Stimulated activated CD4-positive, alpha-beta T cell treated with anti-CD3 and anti-CD28 coated beads, Interleukin-1b, Interleukin-23, amount 100 ng/mL, for 4 hours (primary cell): ENCODE measurements at regions not wholly inside any gene's neighbourhood (a gene's known extent, or its start where the extent isn't known, plus 50 kb on each side); places are given as distances from the start of the nearest gene placed in this dataset.

Source experiments
- DNase-seq, 2 donors: peaks; one replicate each; pipeline ENCODE4 v3.0.0-alpha.2; 2020; ENCODE audit warnings: low read depth in 2 of 2

DNA sequence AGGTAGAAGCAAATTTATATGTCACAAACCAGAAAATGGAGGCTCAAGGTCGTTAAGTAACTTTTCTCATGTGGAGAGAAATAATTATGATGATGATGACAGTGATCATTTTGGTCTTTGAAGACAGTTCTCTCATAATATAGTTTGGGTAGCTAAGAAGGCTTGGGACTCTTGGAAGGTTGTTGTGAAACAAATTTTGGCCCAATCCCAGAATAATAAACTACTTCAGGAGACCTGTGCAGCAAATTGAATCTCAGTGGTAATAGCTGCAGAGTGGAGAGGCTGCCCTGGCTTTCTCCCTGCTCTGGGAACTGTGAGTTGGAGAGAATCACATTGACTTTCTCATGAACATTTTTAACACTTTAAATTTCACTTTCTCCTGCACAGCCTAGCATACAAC is 217.2 kb upstream of the BOD1L1 start:
- DNase-seq, result no peak

DNA sequence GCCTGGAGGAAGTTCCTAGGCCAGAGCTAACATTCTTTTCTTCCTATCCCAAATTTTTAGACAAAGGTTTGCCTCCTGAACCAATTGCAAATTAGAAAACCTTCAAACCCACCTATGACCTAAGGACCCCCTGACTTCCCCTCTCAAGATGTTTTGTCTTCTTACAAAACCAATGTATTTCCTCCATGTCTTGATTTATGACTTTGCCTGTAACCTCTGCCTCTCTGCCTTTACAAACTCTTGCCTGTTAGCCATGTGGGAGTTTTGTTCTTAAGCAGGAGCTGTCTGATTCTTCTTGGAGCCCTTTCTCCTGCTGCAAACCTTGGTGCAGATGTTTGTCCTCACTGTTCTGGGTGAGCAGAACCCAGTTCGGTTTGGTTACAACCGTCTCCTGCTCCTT is 222.3 kb upstream of the BOD1L1 start:
- DNase-seq, result no peak

DNA sequence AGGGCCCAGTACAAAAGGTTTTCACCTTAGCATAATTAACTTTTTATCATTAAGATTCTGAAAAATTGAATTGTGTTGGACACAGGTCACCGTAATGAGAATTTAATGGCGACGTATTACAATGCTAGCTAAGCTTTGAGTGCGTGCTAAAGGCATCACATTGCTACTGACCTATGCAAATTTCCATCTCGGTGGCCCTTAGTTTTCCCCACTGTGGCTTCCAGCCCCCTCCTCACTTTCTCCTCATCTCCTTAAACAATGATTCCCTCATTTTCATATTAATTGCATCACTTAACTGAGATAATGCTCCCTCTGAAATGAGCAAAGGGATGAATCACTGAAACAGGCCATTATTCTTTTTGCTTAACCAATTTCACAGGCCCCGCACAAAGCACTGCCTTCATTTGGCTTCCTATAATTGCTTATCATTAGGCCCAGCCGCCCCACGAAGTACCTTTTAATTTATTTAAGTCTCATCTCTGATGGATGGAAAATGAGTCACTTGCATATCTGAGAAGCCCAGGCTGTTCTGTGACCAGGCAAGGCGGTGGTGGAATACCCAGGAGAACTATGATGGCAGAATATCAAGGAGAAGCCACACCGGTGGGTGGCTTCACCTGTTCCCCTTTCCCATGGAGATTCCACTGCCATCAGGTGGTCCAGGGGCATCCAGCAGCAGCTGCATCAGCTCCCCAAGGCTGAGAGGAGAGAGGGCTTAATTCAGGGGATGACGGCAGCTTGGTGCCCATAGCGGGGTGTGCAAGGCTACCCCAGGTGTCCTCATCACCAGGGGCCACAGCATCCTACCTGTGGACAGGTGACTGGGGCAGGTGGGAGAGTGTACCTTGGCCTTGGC is 223.8 kb upstream of the BOD1L1 start:
- DNase-seq, result no peak

DNA sequence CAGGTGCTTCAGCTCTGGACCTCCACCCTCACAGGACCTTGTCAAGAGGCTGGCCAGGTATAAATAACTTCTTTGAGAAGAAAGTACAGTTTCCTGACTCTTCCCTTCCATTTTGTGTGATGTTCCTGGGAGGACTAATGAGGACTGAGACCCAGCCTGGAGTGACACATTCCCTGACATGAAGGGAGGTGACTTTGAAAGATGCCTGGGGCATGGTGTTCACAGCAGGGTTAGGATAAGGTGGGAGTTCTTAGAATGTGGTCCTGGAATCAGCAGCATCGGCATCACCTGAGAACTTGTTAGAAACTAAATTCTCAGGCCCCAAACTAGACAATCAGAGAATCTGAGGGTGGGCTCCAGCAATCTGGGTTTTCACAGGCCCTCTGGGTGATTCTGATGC is 224.9 kb upstream of the BOD1L1 start:
- DNase-seq, result no peak

DNA sequence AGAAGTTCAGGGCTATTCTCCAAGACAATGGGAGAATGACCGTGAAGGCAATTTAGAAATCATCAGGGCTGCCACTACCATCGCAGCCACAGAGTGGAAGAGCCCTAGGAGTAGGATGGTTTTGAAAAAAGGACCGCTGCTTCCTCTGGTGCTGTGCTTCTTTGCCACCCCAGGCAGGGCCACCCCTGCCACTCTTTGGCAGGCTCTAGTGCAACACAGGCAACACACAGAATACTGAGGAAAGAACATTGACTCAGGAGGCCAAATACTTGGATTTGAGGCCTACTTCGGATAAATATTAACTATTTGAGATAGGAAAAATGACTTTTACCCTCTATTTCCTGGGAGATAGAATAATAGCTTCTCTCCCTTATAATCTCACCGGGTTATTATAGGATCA is 228.9 kb upstream of the BOD1L1 start:
- DNase-seq, result no peak

DNA sequence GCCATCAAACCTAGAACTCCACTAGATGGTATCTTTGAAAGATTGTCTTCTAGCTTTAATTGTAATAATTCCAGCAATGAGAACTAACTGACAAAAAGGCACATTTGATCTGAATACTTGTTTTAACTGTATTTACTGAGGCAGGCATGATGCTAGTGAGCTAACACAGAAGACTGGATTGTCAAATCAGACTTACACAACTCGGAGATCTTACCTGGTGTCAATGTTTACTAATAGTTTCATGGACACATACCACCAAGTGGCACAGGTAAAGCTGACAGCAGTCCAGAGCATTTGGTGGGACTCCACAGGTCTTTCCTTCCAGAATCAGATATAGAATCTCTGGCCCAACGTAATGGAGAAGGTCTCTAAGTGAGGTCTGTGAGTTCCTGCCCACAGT is 229.9 kb upstream of the BOD1L1 start:
- no peak for DNase-seq

DNA sequence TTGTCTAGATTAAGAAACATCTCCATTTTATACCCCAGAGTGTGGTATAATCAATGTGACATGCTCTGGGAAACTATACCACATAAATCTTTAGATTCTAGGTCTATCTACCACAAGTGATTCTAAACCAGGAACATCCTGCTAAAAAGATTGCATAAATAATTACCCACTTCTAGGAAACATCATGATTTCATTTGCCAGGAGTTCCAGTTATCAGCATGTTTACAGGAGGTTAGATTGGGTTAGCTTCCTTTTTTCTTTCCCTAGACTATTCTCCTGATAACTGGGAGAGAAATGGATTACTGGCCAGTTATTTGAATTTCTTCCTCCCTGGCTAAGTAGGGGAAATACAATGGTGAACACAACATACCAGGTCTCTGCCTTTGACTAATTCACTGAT is 230.3 kb upstream of the BOD1L1 start:
- no peak for DNase-seq

DNA sequence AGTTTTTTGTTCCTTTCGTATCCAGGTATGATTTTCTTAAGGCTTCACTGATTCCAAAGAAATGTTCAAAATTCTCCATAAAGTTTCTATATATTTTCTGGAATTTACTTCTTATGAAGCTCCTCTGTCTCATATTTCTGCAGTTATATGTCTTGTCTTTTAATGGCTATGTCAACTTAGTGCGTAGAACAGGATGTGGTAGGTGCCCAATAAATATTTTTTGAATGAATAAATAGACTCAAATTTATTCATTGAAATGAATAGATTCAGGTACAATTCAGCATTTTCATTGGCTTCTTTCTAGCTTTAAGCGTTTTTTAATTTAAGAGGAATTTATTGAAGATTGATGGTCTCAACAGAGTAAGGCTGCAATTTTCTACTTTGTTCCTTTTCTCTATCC is 231.9 kb upstream of the BOD1L1 start:
- DNase-seq, result no peak

DNA sequence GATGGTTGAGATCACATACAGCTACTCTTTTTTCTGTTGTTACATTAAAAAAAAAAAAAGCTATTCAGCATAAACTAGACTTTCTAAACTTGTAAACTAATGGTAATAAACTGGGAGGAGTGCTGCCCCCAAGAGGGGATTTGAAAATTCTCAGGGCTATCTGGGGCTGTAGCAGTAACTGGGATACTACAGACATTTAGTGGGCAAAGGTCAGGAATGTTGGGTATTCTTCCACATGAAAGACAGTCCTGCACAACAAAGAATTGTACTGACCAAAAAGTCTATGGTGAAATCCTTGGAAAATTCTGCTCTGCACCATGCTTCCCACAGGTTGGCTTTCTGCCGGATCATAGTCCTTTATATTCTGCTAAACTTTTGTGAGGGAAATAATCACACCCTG is 232.6 kb upstream of the BOD1L1 start:
- no peak for DNase-seq

DNA sequence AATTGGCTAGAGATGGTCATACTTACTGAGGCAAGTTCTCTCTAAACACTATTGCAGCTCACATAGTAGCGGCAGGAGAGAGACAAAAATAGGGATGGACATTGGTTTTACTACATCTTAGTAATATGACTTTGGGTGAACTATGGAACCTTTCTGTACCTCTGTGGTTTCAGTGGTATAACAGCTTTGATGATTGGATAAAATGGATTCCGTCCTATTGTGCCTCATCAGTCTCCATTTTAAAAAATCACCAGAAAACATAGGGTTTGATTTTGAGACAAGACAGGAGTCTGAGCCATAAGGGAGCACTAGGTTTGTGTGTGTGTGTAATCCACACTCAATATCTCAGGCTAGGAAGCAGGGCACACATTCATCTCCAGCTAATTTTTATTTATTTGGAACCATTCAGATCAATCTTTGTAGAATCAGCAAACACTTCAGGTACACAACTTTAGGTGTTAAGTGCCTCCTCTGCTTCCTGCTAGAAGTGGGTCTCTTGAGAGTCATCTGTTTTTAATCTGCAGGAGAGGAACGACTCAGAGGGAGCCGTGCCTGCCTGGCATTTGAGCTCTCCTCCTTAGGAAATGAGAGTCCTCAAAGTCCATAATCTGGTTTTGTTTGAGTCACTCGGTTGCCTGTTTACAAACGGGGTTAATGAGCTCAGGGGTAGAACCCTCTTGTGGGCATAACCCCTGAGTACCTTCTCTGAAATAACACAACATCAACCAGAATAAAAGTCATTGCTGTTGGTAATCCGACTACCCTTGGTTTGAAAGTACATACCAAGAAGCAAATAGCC is 238.5 kb upstream of the BOD1L1 start:
- no peak for DNase-seq

DNA sequence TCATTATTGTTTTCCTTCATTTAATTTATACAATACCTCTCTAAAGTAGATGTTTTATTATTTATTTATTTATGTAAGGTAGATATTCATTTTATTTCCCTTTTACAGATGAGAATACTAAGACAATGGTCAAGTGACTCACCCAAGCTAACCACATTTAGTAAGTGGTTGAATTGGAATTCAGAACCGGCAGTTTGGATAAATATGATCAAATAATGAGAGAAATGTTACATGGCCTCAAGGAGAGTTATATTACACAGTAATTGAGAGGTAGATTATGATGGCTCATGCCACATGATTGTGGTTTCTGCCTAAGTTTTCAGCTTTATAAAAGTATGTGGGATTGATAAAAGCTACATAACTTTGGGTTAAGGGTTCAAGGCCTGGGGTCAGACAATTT is 239.4 kb upstream of the BOD1L1 start:
- no peak for DNase-seq

DNA sequence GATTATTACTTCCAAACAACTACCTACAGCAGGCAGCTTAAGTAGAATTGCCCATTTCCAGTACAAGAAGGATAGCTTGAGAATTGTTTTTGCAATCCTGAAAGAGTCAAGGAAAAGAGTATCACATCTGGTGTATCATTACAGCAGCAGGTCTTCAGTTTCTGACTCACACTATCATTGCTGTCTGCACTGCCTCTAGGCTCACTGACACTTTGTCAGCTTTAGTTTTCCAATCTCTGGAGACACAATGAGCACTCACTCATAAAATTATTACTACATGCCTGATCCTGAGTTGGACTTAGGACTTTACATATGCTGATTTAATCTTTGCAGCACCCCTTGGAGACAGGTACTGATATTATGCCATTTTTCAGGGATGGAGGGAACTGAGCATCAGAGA is 244.6 kb upstream of the BOD1L1 start:
- no peak for DNase-seq

DNA sequence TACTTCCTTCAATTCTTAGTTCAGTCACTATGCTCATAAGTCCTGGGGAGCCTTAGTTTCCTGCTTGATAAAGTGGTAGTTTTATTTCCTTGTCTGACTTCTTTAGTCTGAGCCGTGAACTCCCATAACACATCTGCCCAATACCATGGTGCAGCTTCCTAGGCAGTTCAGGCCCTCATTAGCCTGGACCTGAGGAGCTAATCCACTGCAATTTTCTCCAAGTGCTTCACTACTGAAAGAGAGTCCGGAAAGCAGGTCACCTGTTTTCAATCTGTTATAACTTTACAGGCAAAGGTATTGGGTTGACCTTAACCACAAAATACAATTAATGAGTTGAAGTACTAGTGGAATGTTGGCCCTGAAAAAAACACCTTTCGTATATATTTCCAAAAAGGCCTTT is 245.4 kb upstream of the BOD1L1 start:
- DNase-seq, result no peak

DNA sequence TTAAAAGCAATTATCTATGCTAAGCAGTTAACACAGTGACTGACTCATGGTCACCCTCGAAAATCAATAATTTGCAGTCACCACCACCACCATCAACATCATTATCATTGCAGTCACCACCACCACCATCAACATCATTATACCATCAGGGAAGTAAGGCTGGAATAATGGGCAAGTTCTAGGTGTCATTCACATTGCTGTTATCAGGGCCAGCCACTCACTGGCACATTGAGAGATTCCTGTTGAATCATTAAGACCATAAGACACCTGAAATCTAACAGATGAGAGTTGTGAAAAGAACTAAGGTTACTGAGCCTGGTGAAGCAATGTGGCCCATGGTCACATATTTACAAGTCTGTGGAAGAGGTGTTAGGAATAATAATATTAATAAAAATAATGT is 247.7 kb upstream of the BOD1L1 start:
- no peak for DNase-seq

DNA sequence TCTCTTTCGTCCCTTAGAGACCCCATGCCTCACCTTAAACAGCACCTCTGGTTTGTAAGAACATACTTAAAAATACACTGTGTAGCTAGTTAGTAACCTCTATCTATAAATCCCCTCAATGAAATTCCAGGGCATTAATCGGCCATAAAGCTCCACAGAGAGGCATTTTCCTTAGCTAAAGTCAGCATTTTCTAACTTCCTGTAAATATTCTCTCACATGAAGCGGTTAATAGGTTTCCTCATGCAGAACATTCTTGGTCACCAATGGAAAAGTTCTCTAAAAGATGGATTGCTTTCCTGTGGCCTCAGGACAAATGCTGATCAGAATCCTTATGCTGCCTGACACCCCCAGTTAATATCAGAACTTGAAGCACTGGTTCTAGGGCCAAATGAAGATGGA is 248.6 kb upstream of the BOD1L1 start:
- no peak for DNase-seq

DNA sequence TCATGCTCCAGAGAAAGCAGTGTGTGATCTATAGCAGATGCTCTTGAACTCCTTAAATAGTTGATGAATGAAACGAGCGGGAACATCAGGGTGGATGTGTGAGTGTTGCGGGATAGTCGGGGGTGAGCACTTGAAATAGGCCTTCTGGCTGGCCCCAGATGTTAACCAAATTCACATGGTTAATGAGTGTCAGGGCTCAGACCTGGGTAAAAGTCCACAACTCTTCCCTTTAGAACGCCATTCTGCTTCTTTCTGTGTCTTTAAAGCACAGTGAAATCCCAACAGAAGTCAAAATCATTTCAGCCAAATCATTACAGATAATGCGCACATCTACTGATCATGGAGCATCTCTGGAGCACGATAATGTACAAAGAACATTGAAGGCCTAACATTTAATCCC is 249.4 kb upstream of the BOD1L1 start:
- no peak for DNase-seq

DNA sequence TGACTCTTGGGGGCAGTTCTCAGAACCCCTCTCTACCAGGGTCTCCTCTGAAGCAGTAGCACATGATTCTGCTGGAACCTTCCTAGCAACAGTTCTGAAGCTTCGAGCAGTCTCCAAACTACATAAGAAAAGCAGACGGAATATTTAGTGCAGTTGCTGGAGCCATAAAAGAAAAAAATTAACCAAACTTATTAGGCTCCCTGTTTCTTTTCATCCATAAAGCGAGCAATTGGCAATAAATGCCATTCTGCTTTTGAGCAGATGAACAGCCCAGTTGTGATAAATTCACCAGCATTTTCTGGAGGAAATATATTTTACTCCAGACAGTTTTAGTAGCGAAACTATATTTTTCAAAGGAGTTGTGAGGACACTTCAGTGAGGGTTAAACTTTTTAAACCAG is 250.1 kb upstream of the BOD1L1 start:
- no peak for DNase-seq

DNA sequence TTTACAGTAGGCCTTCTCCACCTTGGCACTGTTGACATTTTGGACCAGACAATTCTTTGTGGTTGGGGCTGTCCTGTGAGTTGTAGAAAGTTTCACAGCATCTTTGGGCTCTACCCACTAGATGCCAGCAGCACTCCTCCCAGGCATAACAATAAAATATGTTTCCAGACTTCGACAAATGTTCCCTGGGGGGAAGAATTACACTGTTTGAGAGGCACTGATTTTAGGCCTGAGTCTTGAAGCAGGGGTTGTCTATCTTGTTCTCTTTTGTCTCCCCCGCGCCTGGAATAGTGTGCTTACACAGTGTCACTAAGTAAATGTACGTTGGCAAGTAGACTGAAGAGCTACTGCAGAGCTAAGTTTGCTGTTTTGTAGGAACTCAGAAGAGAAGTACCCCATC is 254.4 kb upstream of the BOD1L1 start:
- no peak for DNase-seq

DNA sequence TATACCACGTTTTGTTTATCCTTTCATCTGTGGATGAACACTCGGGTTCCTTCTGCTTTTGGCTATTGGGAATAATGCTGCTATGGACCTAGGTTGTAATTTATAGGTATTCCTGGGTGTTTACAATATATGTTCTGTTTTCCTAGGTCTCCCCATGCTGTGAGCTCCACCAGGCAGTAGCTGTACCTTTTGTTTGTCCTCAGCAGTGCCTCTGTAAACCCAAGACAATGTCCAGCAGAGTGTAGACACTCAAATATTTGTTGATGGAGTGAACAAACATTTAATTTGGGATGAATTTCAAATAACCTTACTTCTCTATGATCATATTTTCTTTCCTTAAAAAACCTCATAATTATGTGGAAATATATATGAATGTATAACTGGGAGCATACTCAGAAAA is 259.5 kb upstream of the BOD1L1 start:
- no peak for DNase-seq

DNA sequence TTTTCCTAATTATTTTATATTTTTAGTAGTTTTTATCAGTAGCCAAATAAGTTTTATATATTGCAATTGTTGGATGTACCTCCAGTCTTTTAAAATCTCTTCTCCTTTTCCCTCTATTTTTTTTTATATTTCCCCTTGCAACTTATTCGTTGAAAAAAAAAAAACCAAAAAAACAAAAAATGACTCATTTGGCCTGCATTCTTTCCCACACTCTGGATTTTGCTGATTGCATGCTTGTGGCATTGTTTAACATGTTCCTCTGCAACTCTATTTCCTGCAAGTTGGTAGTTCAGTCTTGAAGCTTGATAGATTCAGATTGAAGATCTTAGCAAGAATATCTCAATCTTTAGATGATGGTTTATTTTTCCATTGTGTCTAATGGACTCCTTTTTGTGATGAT is 260.6 kb upstream of the BOD1L1 start:
- no peak for DNase-seq

DNA sequence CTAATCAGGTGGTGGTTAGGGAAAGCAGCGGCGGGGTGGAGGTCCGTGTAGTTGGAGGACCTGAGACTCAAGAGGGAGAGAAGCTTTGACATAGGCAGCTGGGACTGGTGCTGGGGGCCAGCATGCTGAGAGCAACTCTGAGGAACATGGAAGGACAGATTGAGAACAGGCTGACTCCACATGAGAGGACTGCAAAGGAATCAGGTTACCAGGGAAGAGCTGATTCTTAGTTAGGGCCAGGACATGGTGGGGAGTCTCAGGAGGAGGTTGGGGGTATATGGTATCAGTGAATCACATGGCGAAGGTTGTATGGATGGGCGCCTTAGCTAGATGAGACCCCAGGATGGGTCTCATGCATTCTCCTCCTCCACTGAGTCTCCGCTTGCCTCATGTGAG is 264.0 kb upstream of the BOD1L1 start:
- no peak for DNase-seq

DNA sequence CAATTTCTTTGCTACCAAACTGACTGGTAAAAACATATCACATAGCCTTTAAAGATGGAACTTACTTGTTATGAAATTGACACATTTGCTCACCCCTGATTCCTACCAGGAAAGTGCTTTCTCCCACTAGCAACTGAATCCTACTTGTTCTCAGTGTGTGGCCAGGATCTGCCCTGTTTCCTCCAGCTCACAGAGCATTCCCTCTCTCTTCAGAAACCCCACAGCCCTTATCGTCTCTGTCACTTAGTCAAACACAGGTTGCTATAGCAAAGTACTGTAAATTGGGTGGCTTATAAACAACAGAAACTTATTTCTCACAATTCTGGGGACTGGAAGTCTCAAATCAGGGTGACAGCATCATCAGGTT is 265.2 kb upstream of the BOD1L1 start:
- no peak for DNase-seq

DNA sequence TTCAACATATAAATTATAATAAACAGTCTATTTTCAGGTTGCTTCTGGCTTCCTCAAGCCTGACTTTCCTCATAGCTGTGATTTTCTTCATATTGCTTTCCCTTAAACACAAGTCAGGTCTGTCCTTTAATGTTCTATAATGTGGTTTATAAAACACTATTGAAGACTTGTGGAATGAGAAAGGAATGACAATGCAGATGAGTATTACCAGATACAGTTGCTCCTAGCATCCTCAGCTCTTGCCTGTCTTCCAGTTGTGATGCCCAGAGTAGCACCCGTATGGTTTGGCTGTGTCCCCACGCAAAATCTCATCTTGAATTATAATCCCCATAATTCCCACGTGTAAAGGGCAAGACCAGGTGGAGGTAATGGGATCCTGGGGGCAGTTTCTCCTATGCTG is 265.7 kb upstream of the BOD1L1 start:
- DNase-seq, result no peak

DNA sequence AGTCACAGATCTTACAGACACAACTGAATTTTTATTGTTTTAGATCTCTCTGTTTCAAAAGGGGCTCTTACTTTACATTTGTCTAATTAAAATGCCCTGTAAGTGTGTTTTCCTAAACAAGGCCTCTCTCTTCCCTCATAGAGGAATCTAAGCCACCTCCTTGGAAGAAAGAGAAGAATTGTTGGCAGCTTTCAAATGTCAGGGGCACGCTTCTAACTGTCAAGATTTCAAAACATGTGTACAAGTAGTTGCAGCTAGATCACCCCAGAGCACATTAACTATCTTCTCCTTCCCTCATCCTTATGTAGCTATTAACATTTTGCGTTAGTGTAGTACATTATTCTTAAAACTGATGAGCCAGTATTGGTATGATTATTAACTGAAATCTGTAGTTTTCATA is 266.5 kb upstream of the BOD1L1 start:
- no peak for DNase-seq
